Neuron (in vitro differentiated cells): ENCODE measurements at regions not wholly inside any gene's neighbourhood (a gene's known extent, or its start where the extent isn't known, plus 50 kb on each side); places are given as distances from the start of the nearest gene placed in this dataset.
"Not testable (repeated sequence)": the region's sequence is repeated elsewhere in the genome, so short reads cannot be mapped to it uniquely, and the experiment has no call there.

Source experiments
- H2AFZ ChIP-seq: one replicate; pipeline ENCODE4 v1.6.1; 2013; ENCODE audit warnings: low read depth, mild to moderate bottlenecking, inconsistent platforms, low read length, moderate library complexity
- H3K27me3 ChIP-seq: one replicate; pipeline ENCODE4 v1.6.1; 2013; ENCODE audit warnings: low read length; ENCODE audit not compliant: insufficient read depth
- H3K36me3 ChIP-seq: one replicate; pipeline ENCODE4 v1.6.1; 2013; ENCODE audit warnings: low read length; ENCODE audit not compliant: insufficient read depth
- H3K4me1 ChIP-seq: one replicate; pipeline ENCODE4 v1.6.1; 2013; ENCODE audit warnings: low read length; ENCODE audit not compliant: insufficient read depth
- H3K4me3 ChIP-seq: 2 replicates; pipeline ENCODE4 v1.5.1; 2013; ENCODE audit warnings: mild to moderate bottlenecking, low read length, moderate library complexity
- H3K9me3 ChIP-seq: one replicate; pipeline ENCODE4 v1.6.1; 2013; ENCODE audit warnings: low read length

- no peak overlapping the region for H2AFZ ChIP-seq
- H3K4me3 ChIP-seq, result no peak overlapping the region
- no peaks in the 10 kb centered on the region for H3K4me1 ChIP-seq
- peaks cover 11% of the 10 kb centered on the region for H3K27me3 ChIP-seq
- H3K9me3 ChIP-seq, result no peaks in the 10 kb centered on the region
- H3K36me3 ChIP-seq, result no peaks in the 10 kb centered on the region
Measured at GRCh38 chr16:22648941-22649340, 138.2 kb downstream of the NPIPB5 start.

- H3K4me3 ChIP-seq, H3K9me3 ChIP-seq, H3K27me3 ChIP-seq, H2AFZ ChIP-seq, H3K4me1 ChIP-seq, H3K36me3 ChIP-seq: not testable (repeated sequence)
Measured at GRCh38 chr16:22651111-22651817, 140.6 kb downstream of the NPIPB5 start.

- Histone ChIP-seq H3K4me3 (no peak overlapping the region), H3K4me1 (no peaks in the 10 kb centered on the region), H3K27me3 (peaks cover 6% of the 10 kb centered on the region), H3K36me3 (no peaks in the 10 kb centered on the region), H2AFZ (no peak overlapping the region), H3K9me3 (no peaks in the 10 kb centered on the region)
Measured at GRCh38 chr16:22652463-22652845, 141.8 kb downstream of the NPIPB5 start.

- H2AFZ ChIP-seq, result no peak overlapping the region
- no peaks in the 10 kb centered on the region for H3K9me3 ChIP-seq
- no peaks in the 10 kb centered on the region for H3K36me3 ChIP-seq
- no peaks in the 10 kb centered on the region for H3K27me3 ChIP-seq
- H3K4me1 ChIP-seq, result no peaks in the 10 kb centered on the region
- no peak overlapping the region for H3K4me3 ChIP-seq
Measured at GRCh38 chr16:22653876-22654275, 143.2 kb downstream of the NPIPB5 start.

- not testable (repeated sequence) for H3K4me1 ChIP-seq, H3K36me3 ChIP-seq
Measured at GRCh38 chr16:22656573-22656972, 145.9 kb downstream of the NPIPB5 start.

GRCh38 chr16:22659933-22660332, 149.2 kb downstream of the NPIPB5 start:
- no peaks in the 10 kb centered on the region for H3K27me3 ChIP-seq
- no peak overlapping the region for H2AFZ ChIP-seq
- no peaks in the 10 kb centered on the region for H3K36me3 ChIP-seq
- no peaks in the 10 kb centered on the region for H3K4me1 ChIP-seq
- H3K4me3 ChIP-seq, result no peak overlapping the region
- H3K9me3 ChIP-seq, result no peaks in the 10 kb centered on the region

More at GRCh38 chr16:22656573-22656972, 145.9 kb downstream of the NPIPB5 start:
- H2AFZ ChIP-seq, H3K9me3 ChIP-seq, H3K4me3 ChIP-seq, H3K27me3 ChIP-seq: not testable (repeated sequence)

GRCh38 chr16:22660441-22661160, 149.9 kb downstream of the NPIPB5 start:
- no peak overlapping the region for H2AFZ ChIP-seq
- H3K27me3 ChIP-seq, result no peaks in the 10 kb centered on the region
- H3K9me3 ChIP-seq, result no peaks in the 10 kb centered on the region
- H3K4me3 ChIP-seq, result no peak overlapping the region
- no peaks in the 10 kb centered on the region for H3K36me3 ChIP-seq
- no peaks in the 10 kb centered on the region for H3K4me1 ChIP-seq

GRCh38 chr16:22661161-22661647, 150.5 kb downstream of the NPIPB5 start:
- no peak overlapping the region for H2AFZ ChIP-seq
- no peak overlapping the region for H3K4me3 ChIP-seq
- H3K27me3 ChIP-seq, result no peaks in the 10 kb centered on the region
- H3K36me3 ChIP-seq, result no peaks in the 10 kb centered on the region
- H3K9me3 ChIP-seq, result no peaks in the 10 kb centered on the region
- H3K4me1 ChIP-seq, result no peaks in the 10 kb centered on the region

GRCh38 chr16:22662958-22663357, 151.0 kb upstream of the HS3ST2 start:
- H3K36me3 ChIP-seq, H2AFZ ChIP-seq, H3K4me3 ChIP-seq, H3K9me3 ChIP-seq, H3K27me3 ChIP-seq, H3K4me1 ChIP-seq: not testable (repeated sequence)

- Histone ChIP-seq H3K4me3 (no peak overlapping the region), H3K27me3 (no peaks in the 10 kb centered on the region), H2AFZ (no peak overlapping the region), H3K4me1 (no peaks in the 10 kb centered on the region), H3K36me3 (no peaks in the 10 kb centered on the region), H3K9me3 (no peaks in the 10 kb centered on the region)
Measured at GRCh38 chr16:22663389-22664064, 150.4 kb upstream of the HS3ST2 start.

- H2AFZ ChIP-seq, result no peak overlapping the region
- no peaks in the 10 kb centered on the region for H3K36me3 ChIP-seq
- no peaks in the 10 kb centered on the region for H3K4me1 ChIP-seq
- no peaks in the 10 kb centered on the region for H3K27me3 ChIP-seq
- H3K9me3 ChIP-seq, result no peaks in the 10 kb centered on the region
- H3K4me3 ChIP-seq, result no peak overlapping the region
Measured at GRCh38 chr16:22664132-22664531, 149.8 kb upstream of the HS3ST2 start.

GRCh38 chr16:22664561-22664997, 149.4 kb upstream of the HS3ST2 start:
- Histone ChIP-seq H3K9me3 (no peaks in the 10 kb centered on the region), H3K27me3 (no peaks in the 10 kb centered on the region), H3K4me3 (no peak overlapping the region), H3K36me3 (no peaks in the 10 kb centered on the region), H3K4me1 (no peaks in the 10 kb centered on the region), H2AFZ (no peak overlapping the region)

- Histone ChIP-seq H3K27me3 (no peaks in the 10 kb centered on the region), H3K4me3 (no peak overlapping the region), H3K36me3 (no peaks in the 10 kb centered on the region), H2AFZ (no peak overlapping the region), H3K4me1 (no peaks in the 10 kb centered on the region), H3K9me3 (no peaks in the 10 kb centered on the region)
Measured at GRCh38 chr16:22665048-22665797, 148.7 kb upstream of the HS3ST2 start.
